ENCODE measurements at regions not wholly inside any gene's neighbourhood (a gene's known extent, or its start where the extent isn't known, plus 50 kb on each side); places are given as distances from the start of the nearest gene placed in this dataset.

DNA sequence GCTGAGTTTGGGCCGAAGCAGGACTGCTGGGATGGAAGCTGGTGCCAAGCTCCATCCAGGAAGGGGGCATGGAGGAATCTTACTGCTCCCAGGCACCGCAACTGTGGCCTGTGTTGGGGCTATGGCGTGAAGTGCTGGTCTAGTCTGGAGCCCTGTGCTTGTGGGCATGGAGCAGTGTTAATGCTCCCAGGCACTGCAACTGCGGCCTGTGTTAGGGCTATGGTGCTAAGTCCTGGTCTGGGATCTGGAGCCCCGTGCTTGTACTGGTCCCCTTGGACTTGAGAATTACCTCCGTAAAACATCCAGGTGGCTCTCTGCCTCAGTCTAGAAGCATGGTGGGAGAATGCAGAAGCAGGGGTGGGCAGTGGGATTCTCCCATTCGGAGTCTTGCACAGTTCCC lies 1379.4 kb upstream of the ACVR2A start:
- Histone ChIP-seq H3K56ac (ENCODE audit: insufficient read length, low read depth, low read length) (no peak overlapping the region), H3K9ac (ENCODE audit: extremely low read depth, insufficient read length, low read length) (no peak overlapping the region), H2BK12ac (ENCODE audit: insufficient read length, low read depth, low read length) (no peak overlapping the region), H4K20me1 (ENCODE audit: control insufficient read depth, insufficient read depth, insufficient read length) (no peaks in the 10 kb centered on the region), H2BK20ac (ENCODE audit: low read depth, low read length, poor library complexity, severe bottlenecking) (no peak overlapping the region), H3K79me2 (ENCODE audit: insufficient read depth, low read length) (no peaks in the 10 kb centered on the region), H2AK5ac (ENCODE audit: insufficient read length, low read length) (no peak overlapping the region), H3K4ac (ENCODE audit: low read depth, low read length) (no peak overlapping the region), H3K23ac (ENCODE audit: insufficient read length, low read depth, low read length) (no peak overlapping the region), H3K4me1 (ENCODE audit: insufficient read depth, low read length) (no peaks in the 10 kb centered on the region; the same call in 1 of the 2 replicates), H3T11ph (ENCODE audit: low read length) (no peak overlapping the region), H2BK5ac (ENCODE audit: insufficient read length, low read length) (no peak overlapping the region), H3K14ac (ENCODE audit: insufficient read depth, low read length) (no peak overlapping the region), H3K27me3 (ENCODE audit: insufficient read depth, low read length) (no peaks in the 10 kb centered on the region), H3K23me2 (ENCODE audit: insufficient read length, low read depth, low read length, poor library complexity, severe bottlenecking) (no peaks in the 10 kb centered on the region), H2BK120ac (ENCODE audit: low read depth, low read length, poor library complexity, severe bottlenecking) (no peak overlapping the region), H3K27ac (ENCODE audit: insufficient read length, low read depth, low read length) (no peak overlapping the region), H3K4me2 (ENCODE audit: insufficient read depth, insufficient read length, low read length) (no peak overlapping the region), H3K18ac (ENCODE audit: insufficient read length, low read depth, low read length) (no peak overlapping the region), H4K91ac (ENCODE audit: insufficient read length, low read depth, low read length) (no peak overlapping the region), H2AFZ (ENCODE audit: low read length) (no peak overlapping the region), H2BK15ac (ENCODE audit: low read depth, low read length) (no peak overlapping the region), H3K9me3 (ENCODE audit: control insufficient read depth, low read depth, low read length) (no peaks in the 10 kb centered on the region), H4K8ac (replicated peaks; ENCODE audit: insufficient read length, low read depth, low read length) (no peak overlapping the region), H4K5ac (ENCODE audit: insufficient read length, low read depth, low read length) (no peak overlapping the region), H3K79me1 (ENCODE audit: insufficient read depth, low read depth, low read length, poor library complexity, severe bottlenecking) (no peaks in the 10 kb centered on the region)
- Mint-ChIP-seq H3K27me3 (ENCODE audit: low read depth) (no peaks in the 10 kb centered on the region), H3K36me3 (ENCODE audit: insufficient read depth in 1 of 3, low read depth in 3 of 3) (peaks cover 3 to 26% (median 8%) of the 10 kb centered on the region in 3 experiments; a peak in 6 of 7 replicates), H3K4me1 (peaks cover 4 to 6% of the 10 kb centered on the region in 2 experiments; a peak in 3 of 4 replicates), H3K4me3 (no peak overlapping the region), H3K27ac (no peak overlapping the region; a peak in 1 of 7 replicates), H3K9me3 (peaks cover 10 to 20% of the 10 kb centered on the region in 2 experiments)
- WGBS (ENCODE audit: extremely low coverage, insufficient read length, low lambda C conversion rate), result no CpG with 5 or more reads among the region's 7 CpGs
- TF ChIP-seq, protein P1, sequence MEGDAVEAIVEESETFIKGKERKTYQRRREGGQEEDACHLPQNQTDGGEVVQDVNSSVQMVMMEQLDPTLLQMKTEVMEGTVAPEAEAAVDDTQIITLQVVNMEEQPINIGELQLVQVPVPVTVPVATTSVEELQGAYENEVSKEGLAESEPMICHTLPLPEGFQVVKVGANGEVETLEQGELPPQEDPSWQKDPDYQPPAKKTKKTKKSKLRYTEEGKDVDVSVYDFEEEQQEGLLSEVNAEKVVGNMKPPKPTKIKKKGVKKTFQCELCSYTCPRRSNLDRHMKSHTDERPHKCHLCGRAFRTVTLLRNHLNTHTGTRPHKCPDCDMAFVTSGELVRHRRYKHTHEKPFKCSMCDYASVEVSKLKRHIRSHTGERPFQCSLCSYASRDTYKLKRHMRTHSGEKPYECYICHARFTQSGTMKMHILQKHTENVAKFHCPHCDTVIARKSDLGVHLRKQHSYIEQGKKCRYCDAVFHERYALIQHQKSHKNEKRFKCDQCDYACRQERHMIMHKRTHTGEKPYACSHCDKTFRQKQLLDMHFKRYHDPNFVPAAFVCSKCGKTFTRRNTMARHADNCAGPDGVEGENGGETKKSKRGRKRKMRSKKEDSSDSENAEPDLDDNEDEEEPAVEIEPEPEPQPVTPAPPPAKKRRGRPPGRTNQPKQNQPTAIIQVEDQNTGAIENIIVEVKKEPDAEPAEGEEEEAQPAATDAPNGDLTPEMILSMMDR (conservative IDR thresholded peaks at IDR 0.05), result no peak
- DNase-seq, result no peak
